Left ventricle myocardium inferior (tissue), 1 donor: ENCODE measurements at regions not wholly inside any gene's neighbourhood (a gene's known extent, or its start where the extent isn't known, plus 50 kb on each side); places are given as distances from the start of the nearest gene placed in this dataset.

Experiments used
- DNase-seq: peaks from one replicate; pipeline ENCODE4 v3.0.0-alpha.2; 2020
- H3K27ac ChIP-seq: fragments of 200-600 bp; replicated peaks from 2 replicates; pipeline ENCODE4 v1.8.0; 2021
- H3K27me3 ChIP-seq: fragments of 200-600 bp; 2 replicates; pipeline ENCODE4 v1.8.0; 2021; ENCODE audit warnings: low read depth
- H3K36me3 ChIP-seq: fragments of 200-600 bp; 2 replicates; pipeline ENCODE4 v1.8.0; 2021
- H3K4me1 ChIP-seq: fragments of 200-600 bp; 2 replicates; pipeline ENCODE4 v1.8.0; 2021
- H3K4me3 ChIP-seq: fragments of 200-600 bp; 2 replicates; pipeline ENCODE4 v1.8.0; 2021; ENCODE audit warnings: mild to moderate bottlenecking, moderate library complexity
- H3K9me3 ChIP-seq: fragments of 200-600 bp; replicated peaks from 2 replicates; pipeline ENCODE4 v1.8.0; 2021
- intact Hi-C: fragments of 100-400 bp; cut with micrococcal nuclease; formaldehyde crosslinking; loops from one replicate; pipeline ENCODE4 v1.11.0; 2022
- TF ChIP-seq, protein P1 (sequence below): fragments of 200-600 bp; IDR thresholded peaks from 2 replicates; pipeline ENCODE4 v1.8.0; 2021; ENCODE audit warnings: antibody characterized with exemption, mild to moderate bottlenecking, borderline replicate concordance
- donor health status: DM: no; HTN: yes; CAD: no; lungs with severe emphysema.

DNA sequence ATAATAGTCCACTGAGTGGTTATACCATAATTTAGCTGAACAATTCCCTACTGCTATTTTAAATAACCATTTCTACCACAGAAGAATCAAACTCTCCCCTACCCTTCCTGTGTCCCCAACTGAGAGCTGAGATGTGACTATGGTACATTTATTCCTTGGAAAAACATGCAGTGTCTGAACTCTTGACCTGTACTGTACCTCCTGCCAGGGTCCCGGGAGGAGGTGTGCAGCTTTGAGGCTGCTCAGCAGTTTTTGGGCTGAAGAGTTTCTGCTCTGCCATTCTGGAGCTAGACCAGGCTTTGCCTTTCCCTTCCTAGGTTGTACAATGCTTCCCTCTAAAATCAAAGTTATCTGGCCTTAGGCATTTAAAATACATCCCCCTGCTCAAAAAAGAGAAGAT lies 275.1 kb upstream of the SGK1 start:
- Histone ChIP-seq H3K27ac (no peak overlapping the region), H3K4me3 (no peak overlapping the region), H3K9me3 (no peaks in the 10 kb centered on the region), H3K4me1 (no peaks in the 10 kb centered on the region), H3K36me3 (no peaks in the 10 kb centered on the region), H3K27me3 (no peaks in the 10 kb centered on the region)
- TF ChIP-seq, protein P1, sequence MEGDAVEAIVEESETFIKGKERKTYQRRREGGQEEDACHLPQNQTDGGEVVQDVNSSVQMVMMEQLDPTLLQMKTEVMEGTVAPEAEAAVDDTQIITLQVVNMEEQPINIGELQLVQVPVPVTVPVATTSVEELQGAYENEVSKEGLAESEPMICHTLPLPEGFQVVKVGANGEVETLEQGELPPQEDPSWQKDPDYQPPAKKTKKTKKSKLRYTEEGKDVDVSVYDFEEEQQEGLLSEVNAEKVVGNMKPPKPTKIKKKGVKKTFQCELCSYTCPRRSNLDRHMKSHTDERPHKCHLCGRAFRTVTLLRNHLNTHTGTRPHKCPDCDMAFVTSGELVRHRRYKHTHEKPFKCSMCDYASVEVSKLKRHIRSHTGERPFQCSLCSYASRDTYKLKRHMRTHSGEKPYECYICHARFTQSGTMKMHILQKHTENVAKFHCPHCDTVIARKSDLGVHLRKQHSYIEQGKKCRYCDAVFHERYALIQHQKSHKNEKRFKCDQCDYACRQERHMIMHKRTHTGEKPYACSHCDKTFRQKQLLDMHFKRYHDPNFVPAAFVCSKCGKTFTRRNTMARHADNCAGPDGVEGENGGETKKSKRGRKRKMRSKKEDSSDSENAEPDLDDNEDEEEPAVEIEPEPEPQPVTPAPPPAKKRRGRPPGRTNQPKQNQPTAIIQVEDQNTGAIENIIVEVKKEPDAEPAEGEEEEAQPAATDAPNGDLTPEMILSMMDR: no peak
- intact Hi-C loops: no loop called here
- DNase-seq: no peak

DNA sequence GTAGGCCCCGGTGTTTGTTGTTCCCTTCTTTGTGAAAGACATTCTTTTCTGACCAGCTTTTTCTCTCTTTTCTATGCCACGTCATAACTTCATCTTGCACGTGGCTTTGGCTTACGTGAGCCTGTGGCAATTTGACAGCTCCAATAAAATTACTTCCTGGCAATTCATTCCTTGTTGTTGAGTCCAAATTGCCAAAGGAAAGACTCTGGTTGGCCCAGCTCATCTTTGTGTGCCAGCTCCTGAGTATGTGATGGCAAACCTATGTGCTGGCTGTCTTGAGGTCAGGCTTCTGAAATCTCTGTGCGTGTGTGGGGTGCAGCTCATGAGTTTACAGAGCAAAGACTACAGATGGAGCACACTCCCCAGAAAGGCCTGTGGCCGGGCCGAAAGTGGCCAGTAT lies 272.5 kb upstream of the SGK1 start:
- DNase-seq: no peak
- Histone ChIP-seq H3K36me3 (no peaks in the 10 kb centered on the region), H3K4me3 (no peak overlapping the region), H3K4me1 (peaks cover 2% of the 10 kb centered on the region), H3K9me3 (no peaks in the 10 kb centered on the region), H3K27ac (no peak overlapping the region), H3K27me3 (no peaks in the 10 kb centered on the region)
- TF ChIP-seq, protein P1: no peak
- intact Hi-C loops: no loop called here

DNA sequence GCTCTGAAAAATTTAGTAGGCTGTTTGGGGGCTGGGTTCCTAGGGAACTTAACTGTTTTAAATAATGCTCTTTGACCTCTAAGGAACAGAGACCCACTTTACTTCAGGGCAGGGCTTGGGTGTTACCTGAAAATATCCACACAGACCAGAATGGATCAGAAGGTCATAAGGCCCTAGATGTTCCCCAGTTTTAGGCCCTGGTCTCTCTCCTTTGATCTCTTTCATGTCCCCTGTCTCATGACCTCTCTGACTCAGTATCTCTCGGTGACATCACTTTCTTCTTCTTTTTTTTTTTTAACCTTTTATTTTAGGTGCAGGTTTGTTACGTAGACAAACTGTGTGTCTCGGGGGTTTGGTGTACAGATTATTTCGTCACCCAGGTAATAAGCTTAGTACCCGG lies 272.1 kb upstream of the SGK1 start:
- DNase-seq: no peak
- Histone ChIP-seq H3K27ac (no peak overlapping the region), H3K27me3 (no peaks in the 10 kb centered on the region), H3K36me3 (no peaks in the 10 kb centered on the region), H3K9me3 (no peaks in the 10 kb centered on the region), H3K4me3 (no peak overlapping the region), H3K4me1 (peaks cover 6% of the 10 kb centered on the region)
- intact Hi-C loops: no loop called here
- TF ChIP-seq, protein P1: no peak

DNA sequence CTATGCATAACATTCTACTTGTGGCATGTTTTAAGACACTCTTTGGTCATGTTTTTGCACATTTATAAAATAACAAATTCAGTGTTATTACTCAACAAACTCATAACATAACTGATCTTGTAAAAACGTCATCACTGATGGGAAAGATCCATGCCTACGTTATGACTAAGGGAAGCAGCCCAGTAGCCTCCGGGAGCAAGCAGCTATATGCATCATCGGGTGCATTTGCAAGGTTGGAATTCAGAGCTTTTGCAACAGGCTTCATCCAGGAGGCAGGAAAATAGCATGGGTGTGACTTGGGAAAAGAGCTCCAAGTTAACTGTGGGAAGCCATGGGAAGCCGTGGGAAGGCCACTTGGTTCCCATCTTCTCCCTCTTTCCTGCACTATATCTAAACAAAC lies 271.6 kb upstream of the SGK1 start:
- Histone ChIP-seq H3K4me1 (peaks cover 9% of the 10 kb centered on the region), H3K4me3 (no peak overlapping the region), H3K36me3 (no peaks in the 10 kb centered on the region), H3K27me3 (no peaks in the 10 kb centered on the region), H3K27ac (no peak overlapping the region), H3K9me3 (no peaks in the 10 kb centered on the region)
- intact Hi-C loops: no loop called here
- DNase-seq: no peak
- TF ChIP-seq, protein P1: no peak

DNA sequence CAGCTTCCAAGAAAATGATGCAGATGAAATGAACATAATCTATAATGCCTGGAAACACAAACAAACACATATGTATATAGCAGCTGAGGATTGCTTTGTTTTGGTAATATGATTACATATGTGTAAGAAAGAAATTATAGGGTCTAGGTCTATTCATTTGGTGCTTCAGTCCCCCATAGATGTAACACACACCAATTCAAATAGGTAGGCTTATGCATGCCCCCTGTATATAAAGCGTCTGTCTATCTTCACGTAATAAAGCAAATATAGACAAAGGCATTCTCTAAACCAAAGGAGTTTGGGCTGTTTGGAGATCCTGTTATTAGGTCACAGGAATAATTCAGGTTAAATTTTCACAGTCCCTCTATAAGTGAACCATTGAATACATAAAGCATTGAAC lies 270.4 kb upstream of the SGK1 start:
- Histone ChIP-seq H3K9me3 (no peaks in the 10 kb centered on the region), H3K4me3 (no peak overlapping the region), H3K4me1 (peaks cover 9% of the 10 kb centered on the region), H3K36me3 (no peaks in the 10 kb centered on the region), H3K27me3 (no peaks in the 10 kb centered on the region), H3K27ac (no peak overlapping the region)
- intact Hi-C loops: no loop called here
- DNase-seq: no peak
- TF ChIP-seq, protein P1: no peak

DNA sequence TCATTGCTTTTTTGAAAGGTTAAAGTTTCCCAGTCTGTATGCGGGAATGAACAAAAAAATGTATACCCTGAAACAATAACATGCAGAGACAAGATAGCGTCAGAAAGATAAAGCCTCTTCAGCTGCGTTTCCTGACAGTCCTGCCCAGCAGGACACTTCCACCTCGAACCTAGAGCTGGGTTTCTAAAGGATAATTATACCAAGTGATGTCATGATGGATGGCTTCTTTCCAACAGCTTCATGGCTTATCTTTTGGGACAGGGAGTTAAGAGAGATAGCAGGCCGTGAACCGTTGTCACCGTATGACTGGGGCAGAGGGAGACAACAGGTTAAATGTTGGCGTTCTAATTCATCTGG lies 267.6 kb upstream of the SGK1 start:
- H3K9me3 ChIP-seq: no peaks in the 10 kb centered on the region
- H3K4me3 ChIP-seq: no peak overlapping the region
- H3K27me3 ChIP-seq: no peaks in the 10 kb centered on the region
- peaks cover 9% of the 10 kb centered on the region for H3K4me1 ChIP-seq
- DNase-seq: no peak
- TF ChIP-seq, protein P1: no peak
- intact Hi-C loops: no loop called here
- no peak overlapping the region for H3K27ac ChIP-seq
- H3K36me3 ChIP-seq: no peaks in the 10 kb centered on the region
